ENCODE measurements at regions not wholly inside any gene's neighbourhood (a gene's known extent, or its start where the extent isn't known, plus 50 kb on each side); places are given as distances from the start of the nearest gene placed in this dataset.
"Not testable (repeated sequence)": the region's sequence is repeated elsewhere in the genome, so short reads cannot be mapped to it uniquely, and the experiment has no call there.

GRCh38 chr22:22976033-22976922, 88.7 kb downstream of the IGLL5 start:
- DNase-seq (ENCODE audit: low read depth in 1 of 2, low spot score in 1 of 2) = no peak

- no peak for DNase-seq (ENCODE audit: low read depth in 1 of 2, low spot score in 1 of 2)
These were observed 90.0 kb downstream of the IGLL5 start for GRCh38 chr22:22977479-22978200.

GRCh38 chr22:22978637-22979036, 91.0 kb downstream of the IGLL5 start:
- no peak for DNase-seq (ENCODE audit: low read depth in 1 of 2, low spot score in 1 of 2)

- no peak for DNase-seq (ENCODE audit: low read depth in 1 of 2, low spot score in 1 of 2)
These were observed 91.1 kb upstream of the GNAZ start for GRCh38 chr22:22979121-22979724.

- no peak for DNase-seq (ENCODE audit: low read depth in 1 of 2, low spot score in 1 of 2)
These were observed 90.4 kb upstream of the GNAZ start for GRCh38 chr22:22979954-22980353.

GRCh38 chr22:22981670-22982571, 88.4 kb upstream of the GNAZ start:
- no peak for DNase-seq (ENCODE audit: low read depth in 1 of 2, low spot score in 1 of 2)

GRCh38 chr22:22982616-22983015, 87.7 kb upstream of the GNAZ start:
- DNase-seq (ENCODE audit: low read depth in 1 of 2, low spot score in 1 of 2) = no peak

GRCh38 chr22:22983123-22983522, 87.2 kb upstream of the GNAZ start:
- no peak for DNase-seq (ENCODE audit: low read depth in 1 of 2, low spot score in 1 of 2)

GRCh38 chr22:22983816-22984215, 86.5 kb upstream of the GNAZ start:
- DNase-seq (ENCODE audit: low read depth in 1 of 2, low spot score in 1 of 2) = no peak

- no peak for DNase-seq (ENCODE audit: low read depth in 1 of 2, low spot score in 1 of 2)
These were observed 85.4 kb upstream of the GNAZ start for GRCh38 chr22:22984967-22985366.

GRCh38 chr22:22986008-22986407, 84.3 kb upstream of the GNAZ start:
- DNase-seq (ENCODE audit: low read depth in 1 of 2, low spot score in 1 of 2) = no peak

GRCh38 chr22:22986640-22987039, 83.7 kb upstream of the GNAZ start:
- no peak for DNase-seq (ENCODE audit: low read depth in 1 of 2, low spot score in 1 of 2)

GRCh38 chr22:22988150-22988549, 82.2 kb upstream of the GNAZ start:
- no peak for DNase-seq (ENCODE audit: low read depth in 1 of 2, low spot score in 1 of 2)

- DNase-seq (ENCODE audit: low read depth in 1 of 2, low spot score in 1 of 2) = no peak
These were observed 81.5 kb upstream of the GNAZ start for GRCh38 chr22:22988785-22989184.

GRCh38 chr22:22989856-22990255, 80.5 kb upstream of the GNAZ start:
- DNase-seq (ENCODE audit: low read depth in 1 of 2, low spot score in 1 of 2) = no peak

- DNase-seq (ENCODE audit: low read depth in 1 of 2, low spot score in 1 of 2) = not testable (repeated sequence)
These were observed 79.4 kb upstream of the GNAZ start for GRCh38 chr22:22990711-22991505.

- DNase-seq (ENCODE audit: low read depth in 1 of 2, low spot score in 1 of 2) = no peak
These were observed 77.8 kb upstream of the GNAZ start for GRCh38 chr22:22992474-22992873.

GRCh38 chr22:22993184-22993583, 77.1 kb upstream of the GNAZ start:
- no peak for DNase-seq (ENCODE audit: low read depth in 1 of 2, low spot score in 1 of 2)

GRCh38 chr22:22995166-22995565, 75.2 kb upstream of the GNAZ start:
- no peak for DNase-seq (ENCODE audit: low read depth in 1 of 2, low spot score in 1 of 2)
